ENCODE measurements at regions not wholly inside any gene's neighbourhood (a gene's known extent, or its start where the extent isn't known, plus 50 kb on each side); places are given as distances from the start of the nearest gene placed in this dataset.

DNA sequence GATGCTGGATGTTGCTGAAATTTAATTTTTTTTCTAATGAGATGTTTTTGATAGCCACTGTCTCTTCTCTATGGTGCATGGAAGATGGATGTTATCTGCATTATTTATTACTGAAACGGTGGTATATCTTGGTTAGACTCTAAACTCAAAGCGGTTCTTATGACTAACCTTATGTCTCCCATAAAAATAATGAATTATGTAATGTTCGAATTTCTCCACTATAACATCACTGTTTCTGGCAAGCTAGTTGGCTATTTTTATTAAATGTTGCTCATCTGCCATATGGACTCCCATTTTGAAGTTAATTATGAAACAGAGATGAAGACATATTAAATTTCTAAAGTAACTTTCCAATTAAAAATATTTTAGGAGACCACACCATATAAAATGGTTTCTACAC, 808.6 kb upstream of the ADGRL4 start:
- no peaks in the 10 kb centered on the region for H3K4me1 ChIP-seq
- no peak overlapping the region for H3K4me3 ChIP-seq
- H3K36me3 ChIP-seq, result no peaks in the 10 kb centered on the region
- no peak overlapping the region for H3K27ac ChIP-seq
- DNase-seq, result no peak
- no peaks in the 10 kb centered on the region for H3K27me3 ChIP-seq
- no peaks in the 10 kb centered on the region for H3K9me3 ChIP-seq
- TF ChIP-seq CTCF (IDR thresholded peaks at IDR 0.05), result no peak
- TF ChIP-seq POLR2A (IDR thresholded peaks at IDR 0.05), result no peak

DNA sequence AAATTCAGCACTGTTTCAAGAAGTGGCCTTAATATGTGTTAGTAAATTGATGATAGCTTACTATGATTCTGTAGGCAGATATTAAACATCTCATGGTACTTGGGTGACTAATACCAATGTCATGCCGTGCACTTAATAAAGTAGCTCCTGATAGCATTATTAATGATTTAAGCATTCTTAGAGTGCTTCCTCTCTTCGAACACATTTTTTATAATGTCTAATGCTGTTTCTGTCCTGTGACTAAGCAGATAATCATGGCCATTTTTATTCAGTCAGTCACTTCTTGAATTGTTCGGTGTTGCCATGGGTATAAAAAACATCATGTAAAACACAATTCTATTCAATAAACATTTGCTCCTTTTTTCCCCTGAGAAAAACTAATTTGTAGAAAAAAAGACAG, 804.6 kb upstream of the ADGRL4 start:
- Histone ChIP-seq H3K27ac (no peak overlapping the region), H3K36me3 (no peaks in the 10 kb centered on the region), H3K27me3 (no peaks in the 10 kb centered on the region), H3K4me3 (no peak overlapping the region), H3K9me3 (no peaks in the 10 kb centered on the region), H3K4me1 (no peaks in the 10 kb centered on the region)
- no peak for DNase-seq
- TF ChIP-seq CTCF (IDR thresholded peaks at IDR 0.05) (no peak), POLR2A (IDR thresholded peaks at IDR 0.05) (no peak)

GRCh38 chr1:79808816-79809475, 802.4 kb upstream of the ADGRL4 start:
- no peaks in the 10 kb centered on the region for H3K27me3 ChIP-seq

GRCh38 chr1:79807816-79808215, 801.3 kb upstream of the ADGRL4 start:
- no peak for DNase-seq
- Histone ChIP-seq H3K36me3 (no peaks in the 10 kb centered on the region), H3K4me1 (no peaks in the 10 kb centered on the region), H3K9me3 (no peaks in the 10 kb centered on the region), H3K27me3 (no peaks in the 10 kb centered on the region), H3K27ac (no peak overlapping the region), H3K4me3 (no peak overlapping the region)
- TF ChIP-seq CTCF (IDR thresholded peaks at IDR 0.05) (no peak), POLR2A (IDR thresholded peaks at IDR 0.05) (no peak)

More at GRCh38 chr1:79808816-79809475, 802.4 kb upstream of the ADGRL4 start:
- TF ChIP-seq POLR2A (IDR thresholded peaks at IDR 0.05) (no peak), CTCF (IDR thresholded peaks at IDR 0.05) (no peak)
- no peak for DNase-seq
- Histone ChIP-seq H3K36me3 (no peaks in the 10 kb centered on the region), H3K4me3 (no peak overlapping the region), H3K4me1 (no peaks in the 10 kb centered on the region), H3K9me3 (no peaks in the 10 kb centered on the region), H3K27ac (no peak overlapping the region)

GRCh38 chr1:79797487-79797886, 791.0 kb upstream of the ADGRL4 start:
- H3K27ac ChIP-seq, result no peak overlapping the region
- no peak for TF ChIP-seq POLR2A (IDR thresholded peaks at IDR 0.05)
- TF ChIP-seq CTCF (IDR thresholded peaks at IDR 0.05), result no peak

DNA sequence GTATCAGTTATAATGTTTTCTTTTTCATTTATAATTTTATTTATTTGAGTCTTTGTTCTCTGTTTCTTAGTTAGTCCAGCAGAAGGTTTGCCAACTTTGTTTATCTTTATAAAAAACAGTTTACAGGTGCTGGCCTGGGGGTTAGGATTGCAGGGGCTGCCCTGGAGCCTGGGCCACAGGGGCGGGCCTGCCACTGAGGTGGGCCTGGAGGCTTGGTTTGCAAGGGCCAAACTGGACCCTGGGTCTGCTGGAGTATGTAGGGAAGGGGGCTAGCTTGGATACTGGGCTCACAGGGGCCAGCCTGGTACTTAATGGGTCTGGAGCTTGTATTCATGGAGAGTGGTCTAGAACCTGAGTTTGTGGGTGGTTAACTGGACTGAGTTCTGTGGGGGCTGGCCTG, 789.9 kb upstream of the ADGRL4 start:
- Histone ChIP-seq H3K9me3 (no peaks in the 10 kb centered on the region), H3K4me1 (no peaks in the 10 kb centered on the region), H3K4me3 (no peak overlapping the region), H3K27ac (no peak overlapping the region), H3K36me3 (no peaks in the 10 kb centered on the region), H3K27me3 (no peaks in the 10 kb centered on the region)
- TF ChIP-seq POLR2A (IDR thresholded peaks at IDR 0.05) (no peak), CTCF (IDR thresholded peaks at IDR 0.05) (no peak)
- no peak for DNase-seq

More at GRCh38 chr1:79797487-79797886, 791.0 kb upstream of the ADGRL4 start:
- no peaks in the 10 kb centered on the region for H3K36me3 ChIP-seq
- H3K27me3 ChIP-seq, result no peaks in the 10 kb centered on the region
- H3K9me3 ChIP-seq, result no peaks in the 10 kb centered on the region
- no peak for DNase-seq
- no peaks in the 10 kb centered on the region for H3K4me1 ChIP-seq
- H3K4me3 ChIP-seq, result no peak overlapping the region
